Mesendoderm (in vitro differentiated cells): ENCODE measurements at regions not wholly inside any gene's neighbourhood (a gene's known extent, or its start where the extent isn't known, plus 50 kb on each side); places are given as distances from the start of the nearest gene placed in this dataset.

Experiments
- DNase-seq: peaks from one replicate; pipeline ENCODE4 v3.0.0; 2013
- H2AK5ac ChIP-seq: 2 replicates; pipeline ENCODE4 v1.6.1; 2013; ENCODE audit warnings: low read length, inconsistent platforms
- H2BK120ac ChIP-seq: 2 replicates; pipeline ENCODE4 v1.6.1; 2013; ENCODE audit warnings: low read depth, mild to moderate bottlenecking, low read length, moderate library complexity, mixed read lengths
- H2BK15ac ChIP-seq: replicated peaks from 2 replicates; pipeline ENCODE4 v1.6.1; 2013; ENCODE audit warnings: low read depth, mild to moderate bottlenecking, moderate library complexity
- H2BK5ac ChIP-seq: 2 replicates; pipeline ENCODE4 v1.6.1; 2013; ENCODE audit warnings: low read length, inconsistent platforms
- H3K18ac ChIP-seq: 2 replicates; pipeline ENCODE4 v1.6.1; 2013; ENCODE audit warnings: mild to moderate bottlenecking, low read length, mixed read lengths
- H3K23ac ChIP-seq: one replicate; pipeline ENCODE4 v1.6.1; 2013; ENCODE audit warnings: low read length
- H3K27ac ChIP-seq: 2 replicates; pipeline ENCODE4 v1.5.1; 2013; ENCODE audit warnings: low read depth, mild to moderate bottlenecking, inconsistent platforms, low read length, moderate library complexity
- H3K27me3 ChIP-seq: 2 replicates; pipeline ENCODE4 v1.6.1; 2013; ENCODE audit warnings: low read length, control low read depth, mild to moderate bottlenecking, inconsistent platforms; ENCODE audit not compliant: insufficient read depth, poor library complexity
- H3K36me3 ChIP-seq: 2 replicates; pipeline ENCODE4 v1.6.1; 2013; ENCODE audit warnings: low read length, inconsistent platforms; ENCODE audit not compliant: control insufficient read depth, insufficient read depth
- H3K4ac ChIP-seq: one replicate; pipeline ENCODE4 v1.6.1; 2013; ENCODE audit warnings: low read depth, mild to moderate bottlenecking, low read length, moderate library complexity
- H3K4me1 ChIP-seq: 2 replicates; pipeline ENCODE4 v1.6.1; 2013; ENCODE audit warnings: low read depth, low read length, inconsistent platforms; ENCODE audit not compliant: control insufficient read depth
- H3K4me2 ChIP-seq: 2 replicates; pipeline ENCODE4 v1.6.1; 2013; ENCODE audit warnings: low read length
- H3K4me3 ChIP-seq: 2 replicates; pipeline ENCODE4 v1.5.1; 2013; ENCODE audit warnings: mild to moderate bottlenecking, low read length
- H3K56ac ChIP-seq: one replicate; pipeline ENCODE4 v1.6.1; 2013; ENCODE audit warnings: low read length
- H3K79me1 ChIP-seq: 2 replicates; pipeline ENCODE4 v1.6.1; 2013; ENCODE audit warnings: low read length, inconsistent platforms
- H3K79me2 ChIP-seq: 2 replicates; pipeline ENCODE4 v1.6.1; 2013; ENCODE audit warnings: mild to moderate bottlenecking, low read length; ENCODE audit not compliant: control insufficient read depth, insufficient read depth
- H3K9ac ChIP-seq: 2 replicates; pipeline ENCODE4 v1.6.1; 2013; ENCODE audit warnings: low read length, inconsistent platforms
- H4K5ac ChIP-seq: one replicate; pipeline ENCODE4 v1.6.1; 2013; ENCODE audit warnings: low read length
- H4K8ac ChIP-seq: one replicate; pipeline ENCODE4 v1.6.1; 2013; ENCODE audit warnings: low read depth, mild to moderate bottlenecking, control low read depth, low read length, moderate library complexity
- WGBS: extraction: QIAGEN DNeasy Blood & Tissue Kit; methylation state at CpG from one replicate; pipeline ENCODE4 v1.1.7; 2013; ENCODE audit warnings: low lambda C conversion rate, missing lambda C conversion rate; ENCODE audit not compliant: insufficient coverage; ENCODE audit errors: extremely low coverage; 5-methylcytosine and 5-hydroxymethylcytosine counted together

DNA sequence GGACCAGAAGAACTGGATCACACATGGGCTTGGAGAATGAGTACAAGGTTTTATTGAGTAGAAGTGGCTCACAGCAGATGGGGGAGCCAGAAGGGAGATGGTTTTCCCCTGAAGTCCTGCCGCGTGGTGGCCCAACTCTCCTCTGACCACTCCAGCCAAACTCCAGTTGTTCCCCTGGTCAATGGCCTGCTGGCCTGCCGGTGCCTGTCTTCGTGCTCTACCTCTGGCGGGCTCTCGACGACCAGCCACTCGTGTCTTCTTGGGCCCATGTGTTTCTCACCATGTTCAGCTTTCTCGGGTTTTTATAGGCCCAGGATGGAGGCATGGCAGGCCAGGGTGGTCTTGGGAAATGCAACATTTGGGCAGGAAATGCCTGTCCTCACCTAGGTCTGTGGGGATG, 519.6 kb downstream of the CYLC2 start:
- no CpG with 5 or more reads among the region's 9 CpGs for WGBS
- Histone ChIP-seq H3K56ac (no peak overlapping the region), H2AK5ac (no peak overlapping the region), H3K4me2 (no peak overlapping the region), H3K4ac (no peak overlapping the region), H3K23ac (no peak overlapping the region), H2BK120ac (no peak overlapping the region), H3K79me1 (no peaks in the 10 kb centered on the region), H3K4me1 (no peaks in the 10 kb centered on the region), H4K8ac (no peak overlapping the region), H3K36me3 (no peaks in the 10 kb centered on the region), H3K27ac (no peak overlapping the region), H3K18ac (no peak overlapping the region), H3K27me3 (no peaks in the 10 kb centered on the region), H3K4me3 (no peak overlapping the region), H3K9ac (no peak overlapping the region), H3K79me2 (no peaks in the 10 kb centered on the region), H2BK15ac (no peak overlapping the region), H4K5ac (no peak overlapping the region), H2BK5ac (no peak overlapping the region)
- DNase-seq, result no peak

DNA sequence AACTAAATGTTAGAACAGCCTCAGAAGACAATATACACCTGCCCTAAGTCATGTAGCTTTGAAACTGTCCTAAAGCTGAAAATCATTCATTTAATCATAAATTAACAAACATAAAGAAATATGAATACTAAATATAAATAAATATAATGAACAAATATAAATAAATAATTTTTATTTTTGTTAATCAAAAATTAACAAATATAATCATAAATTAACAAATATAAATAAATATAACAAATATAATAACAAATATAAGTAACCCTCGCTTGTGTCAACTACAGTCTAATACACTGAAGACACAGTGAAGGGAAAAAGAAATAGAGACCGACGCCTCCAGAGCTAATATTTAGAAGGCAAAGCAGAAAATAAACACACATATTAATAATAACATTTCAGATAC, 527.3 kb downstream of the CYLC2 start:
- H3K23ac ChIP-seq, result no peak overlapping the region
- H3K4ac ChIP-seq, result no peak overlapping the region
- DNase-seq, result no peak
- no peak overlapping the region for H2AK5ac ChIP-seq
- no peak overlapping the region for H2BK15ac ChIP-seq
- no peaks in the 10 kb centered on the region for H3K4me1 ChIP-seq
- no peaks in the 10 kb centered on the region for H3K36me3 ChIP-seq
- H3K4me2 ChIP-seq, result no peak overlapping the region
- no peak overlapping the region for H3K56ac ChIP-seq
- no peak overlapping the region for H4K5ac ChIP-seq
- H3K9ac ChIP-seq, result no peak overlapping the region
- H4K8ac ChIP-seq, result no peak overlapping the region
- WGBS, result no CpG with 5 or more reads among the region's 3 CpGs
- H3K4me3 ChIP-seq, result no peak overlapping the region
- no peak overlapping the region for H2BK120ac ChIP-seq
- no peak overlapping the region for H2BK5ac ChIP-seq
- no peaks in the 10 kb centered on the region for H3K79me1 ChIP-seq
- H3K79me2 ChIP-seq, result no peaks in the 10 kb centered on the region
- no peaks in the 10 kb centered on the region for H3K27me3 ChIP-seq
- H3K18ac ChIP-seq, result no peak overlapping the region
- H3K27ac ChIP-seq, result no peak overlapping the region

DNA sequence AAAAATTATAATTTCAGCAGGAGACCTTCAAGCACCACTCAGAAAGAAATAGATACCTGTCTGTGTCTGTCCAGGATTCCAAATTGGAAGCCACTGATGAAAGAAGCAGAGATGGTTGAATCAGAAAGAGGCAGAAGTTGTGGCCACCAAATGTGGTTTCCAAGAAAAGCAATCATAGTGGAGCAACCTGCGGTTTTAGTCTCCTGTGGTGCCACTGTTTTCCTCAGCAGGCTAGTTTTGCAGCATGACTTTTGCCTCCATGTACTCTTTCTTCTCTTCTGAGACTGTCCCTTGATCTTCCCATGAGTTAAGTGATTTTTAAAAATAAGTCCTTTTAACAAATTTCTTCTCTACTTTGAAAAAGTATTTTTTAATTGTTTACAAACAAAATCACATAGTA, 535.8 kb downstream of the CYLC2 start:
- Histone ChIP-seq H2AK5ac (no peak overlapping the region), H4K8ac (no peak overlapping the region), H3K18ac (no peak overlapping the region), H3K27me3 (no peaks in the 10 kb centered on the region), H3K79me1 (no peaks in the 10 kb centered on the region), H2BK120ac (no peak overlapping the region), H3K4me2 (no peak overlapping the region), H3K23ac (no peak overlapping the region), H3K56ac (no peak overlapping the region), H2BK5ac (no peak overlapping the region), H3K36me3 (no peaks in the 10 kb centered on the region), H3K4me3 (no peak overlapping the region), H3K27ac (no peak overlapping the region), H3K4me1 (no peaks in the 10 kb centered on the region), H3K4ac (no peak overlapping the region), H3K9ac (no peak overlapping the region), H2BK15ac (no peak overlapping the region), H4K5ac (no peak overlapping the region), H3K79me2 (no peaks in the 10 kb centered on the region)
- no CpG with 5 or more reads among the region's 1 CpG for WGBS
- no peak for DNase-seq

DNA sequence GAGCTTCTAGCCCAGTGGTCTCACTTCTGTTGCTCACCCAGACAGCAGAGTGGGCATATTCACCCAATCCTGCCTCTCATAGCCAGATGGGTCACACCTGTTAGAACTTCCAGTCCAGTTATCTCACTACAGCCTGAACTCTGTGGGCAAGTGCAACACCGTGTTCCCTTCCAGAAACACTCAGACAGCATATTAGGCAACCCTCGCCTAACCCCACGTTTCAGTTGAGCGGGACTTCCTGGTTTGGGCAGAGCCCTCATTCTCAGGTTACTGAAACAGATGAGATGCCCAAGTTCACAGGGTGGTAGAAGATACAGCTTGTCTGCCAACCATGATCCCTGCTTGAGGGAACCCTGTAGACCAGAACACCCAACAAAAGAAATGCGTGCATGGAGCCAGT, 538.2 kb downstream of the CYLC2 start:
- no peak overlapping the region for H3K56ac ChIP-seq
- H3K4me1 ChIP-seq, result no peaks in the 10 kb centered on the region
- H4K5ac ChIP-seq, result no peak overlapping the region
- WGBS, result no CpG with 5 or more reads among the region's 5 CpGs
- H3K79me1 ChIP-seq, result no peaks in the 10 kb centered on the region
- no peak overlapping the region for H4K8ac ChIP-seq
- H3K27me3 ChIP-seq, result no peaks in the 10 kb centered on the region
- no peak overlapping the region for H2BK15ac ChIP-seq
- no peak overlapping the region for H2AK5ac ChIP-seq
- no peak overlapping the region for H3K4ac ChIP-seq
- no peak for DNase-seq
- no peaks in the 10 kb centered on the region for H3K36me3 ChIP-seq
- H3K18ac ChIP-seq, result no peak overlapping the region
- no peak overlapping the region for H3K23ac ChIP-seq
- H3K27ac ChIP-seq, result no peak overlapping the region
- no peaks in the 10 kb centered on the region for H3K79me2 ChIP-seq
- no peak overlapping the region for H3K4me2 ChIP-seq
- H3K4me3 ChIP-seq, result no peak overlapping the region
- no peak overlapping the region for H2BK120ac ChIP-seq
- H3K9ac ChIP-seq, result no peak overlapping the region
- H2BK5ac ChIP-seq, result no peak overlapping the region

DNA sequence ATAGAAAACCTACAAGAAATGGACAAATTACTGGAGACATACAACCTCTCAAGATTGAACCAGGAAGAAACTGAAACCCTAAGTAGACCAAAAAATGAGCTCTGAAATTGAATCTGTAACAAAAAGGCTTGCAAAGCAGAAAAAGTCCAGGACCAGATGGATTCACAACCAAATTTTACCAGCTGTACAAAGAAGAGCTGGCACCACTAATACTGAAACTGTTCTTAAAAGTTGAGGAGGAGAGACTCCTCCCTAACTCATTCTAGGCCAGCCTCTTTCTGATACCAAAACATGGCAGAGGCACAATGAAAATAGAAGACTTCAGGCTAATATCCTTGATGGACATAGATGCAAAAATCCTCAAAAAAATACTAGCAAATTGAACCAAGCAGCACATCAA, 542.3 kb downstream of the CYLC2 start:
- H3K18ac ChIP-seq, result no peak overlapping the region
- H3K56ac ChIP-seq, result no peak overlapping the region
- H3K4me2 ChIP-seq, result no peak overlapping the region
- H2AK5ac ChIP-seq, result no peak overlapping the region
- no peak overlapping the region for H2BK15ac ChIP-seq
- H3K79me2 ChIP-seq, result no peaks in the 10 kb centered on the region
- no peak overlapping the region for H4K5ac ChIP-seq
- H3K9ac ChIP-seq, result no peak overlapping the region
- no peaks in the 10 kb centered on the region for H3K4me1 ChIP-seq
- H3K4ac ChIP-seq, result no peak overlapping the region
- H2BK120ac ChIP-seq, result no peak overlapping the region
- H3K27ac ChIP-seq, result no peak overlapping the region
- no peak overlapping the region for H4K8ac ChIP-seq
- H3K23ac ChIP-seq, result no peak overlapping the region
- H3K36me3 ChIP-seq, result no peaks in the 10 kb centered on the region
- H3K4me3 ChIP-seq, result no peak overlapping the region
- no peak for DNase-seq
- H2BK5ac ChIP-seq, result no peak overlapping the region
- H3K79me1 ChIP-seq, result no peaks in the 10 kb centered on the region
- no peaks in the 10 kb centered on the region for H3K27me3 ChIP-seq

DNA sequence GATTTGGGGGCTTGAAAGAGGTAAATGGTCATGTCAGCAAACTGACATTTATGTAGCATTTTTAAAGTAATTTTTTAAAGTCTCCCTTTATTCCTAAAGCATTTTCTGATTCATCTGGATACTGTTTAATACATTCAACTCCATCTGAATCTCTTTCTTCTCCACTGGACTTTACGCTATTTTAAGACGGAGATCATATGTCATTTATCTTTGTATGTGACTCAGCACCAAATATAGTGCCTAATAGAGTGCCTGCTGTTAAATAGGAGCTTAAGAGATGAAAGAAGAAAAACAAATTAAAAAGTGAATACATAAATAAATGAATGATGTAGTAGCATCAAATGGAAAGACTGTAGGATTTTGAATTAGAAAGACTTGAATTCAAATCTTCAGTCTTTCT, 548.8 kb upstream of the SMC2 start:
- Histone ChIP-seq H4K8ac (no peak overlapping the region), H3K27me3 (no peaks in the 10 kb centered on the region), H3K4me2 (no peak overlapping the region), H3K79me1 (no peaks in the 10 kb centered on the region), H2BK5ac (no peak overlapping the region), H3K4me1 (no peaks in the 10 kb centered on the region), H3K4ac (no peak overlapping the region), H3K36me3 (no peaks in the 10 kb centered on the region), H3K9ac (no peak overlapping the region), H3K27ac (no peak overlapping the region), H3K4me3 (no peak overlapping the region), H3K18ac (no peak overlapping the region), H4K5ac (no peak overlapping the region), H3K56ac (no peak overlapping the region), H2BK120ac (no peak overlapping the region), H3K79me2 (no peaks in the 10 kb centered on the region), H3K23ac (no peak overlapping the region), H2BK15ac (no peak overlapping the region), H2AK5ac (no peak overlapping the region)
- WGBS, result no CpG with 5 or more reads among the region's 2 CpGs
- no peak for DNase-seq
